ENCODE measurements at regions not wholly inside any gene's neighbourhood (a gene's known extent, or its start where the extent isn't known, plus 50 kb on each side); places are given as distances from the start of the nearest gene placed in this dataset.

- DNase-seq = no peak
- Histone ChIP-seq H3K27me3 (no peaks in the 10 kb centered on the region), H3K4me3 (no peak overlapping the region), H3K4me1 (peaks cover 0 to 9% (median 0%) of the 10 kb centered on the region in 4 donors), H3K36me3 (no peaks in the 10 kb centered on the region), H3K9me3 (peaks cover 0 to 16% (median 0%) of the 10 kb centered on the region in 4 donors), H3K27ac (no peak overlapping the region)
- 40 to 54% (median 48%) methylated on average over 6 of the region's 6 CpGs for WGBS, 5 donors
- intact Hi-C loops (cut with DNase I; ENCODE audit: low total_unique reads) = no loop called here
- TF ChIP-seq POLR2AphosphoS5 (IDR thresholded peaks at IDR 0.05) (no peak), POLR2A (IDR thresholded peaks at IDR 0.05) (no peak), CTCF (IDR thresholded peaks at IDR 0.05) (no peak), EP300 (IDR thresholded peaks at IDR 0.05) (no peak)
Measured at GRCh38 chr12:127342861-127343260, 924.1 kb upstream of the TMEM132C start.

- intact Hi-C loops (cut with DNase I; ENCODE audit: low total_unique reads) = no loop called here
- peaks cover 0 to 9% (median 0%) of the 10 kb centered on the region in 4 donors for H3K4me1 ChIP-seq
- peaks cover 0 to 16% (median 0%) of the 10 kb centered on the region in 4 donors for H3K9me3 ChIP-seq
- TF ChIP-seq EP300 (IDR thresholded peaks at IDR 0.05) (no peak), CTCF (IDR thresholded peaks at IDR 0.05) (no peak), POLR2AphosphoS5 (IDR thresholded peaks at IDR 0.05) (no peak), POLR2A (IDR thresholded peaks at IDR 0.05) (no peak)
- no peak for DNase-seq
- no peaks in the 10 kb centered on the region for H3K27me3 ChIP-seq
- H3K4me3 ChIP-seq = no peak overlapping the region
- H3K36me3 ChIP-seq = no peaks in the 10 kb centered on the region
- H3K27ac ChIP-seq = no peak overlapping the region
- 44 to 68% (median 63%) methylated on average over 5 of the region's 5 CpGs for WGBS, 5 donors
Measured at GRCh38 chr12:127343940-127344339, 923.0 kb upstream of the TMEM132C start.

- no peak overlapping the region for H3K4me3 ChIP-seq
- no peaks in the 10 kb centered on the region for H3K4me1 ChIP-seq
- peaks cover 0 to 5% (median 0%) of the 10 kb centered on the region in 3 donors for H3K27me3 ChIP-seq
- peaks cover 0 to 22% (median 3%) of the 10 kb centered on the region in 4 donors for H3K9me3 ChIP-seq
- DNase-seq = no peak
- no peaks in the 10 kb centered on the region for H3K36me3 ChIP-seq
- H3K27ac ChIP-seq = no peak overlapping the region
- intact Hi-C loops (cut with DNase I; ENCODE audit: low total_unique reads) = no loop called here
- WGBS, 5 donors = 84 to 91% (median 86%) methylated on average over 11 of the region's 11 CpGs
- TF ChIP-seq EP300 (IDR thresholded peaks at IDR 0.05) (no peak), CTCF (IDR thresholded peaks at IDR 0.05) (no peak), POLR2A (IDR thresholded peaks at IDR 0.05) (no peak), POLR2AphosphoS5 (IDR thresholded peaks at IDR 0.05) (no peak)
Measured at GRCh38 chr12:127351481-127352010, 915.4 kb upstream of the TMEM132C start.

- intact Hi-C loops (cut with DNase I; ENCODE audit: low total_unique reads) = no loop called here
- Histone ChIP-seq H3K4me3 (no peak overlapping the region), H3K27me3 (peaks cover 0 to 5% (median 0%) of the 10 kb centered on the region in 3 donors), H3K9me3 (peaks cover 0 to 12% (median 3%) of the 10 kb centered on the region in 4 donors), H3K4me1 (no peaks in the 10 kb centered on the region), H3K36me3 (no peaks in the 10 kb centered on the region), H3K27ac (no peak overlapping the region)
- 47 to 72% (median 61%) methylated on average over 6 to 10 of the region's 10 CpGs for WGBS, 5 donors
- TF ChIP-seq CTCF (IDR thresholded peaks at IDR 0.05) (peak in 1 of 7 experiments; percentile 17), POLR2AphosphoS5 (IDR thresholded peaks at IDR 0.05) (no peak)
- peak in 1 of 2 donors; percentile 13 for DNase-seq
Measured at GRCh38 chr12:127355061-127355841, 911.7 kb upstream of the TMEM132C start.

Measured in stomach (tissue), 8 donors.